GM12873 (cell line): ENCODE measurements at regions not wholly inside any gene's neighbourhood (a gene's known extent, or its start where the extent isn't known, plus 50 kb on each side); places are given as distances from the start of the nearest gene placed in this dataset.

ENCODE experiments used
- TF ChIP-seq, protein P1 (sequence below): IDR thresholded peaks from 2 replicates; pipeline ENCODE4 v1.5.1; 2012; ENCODE audit warnings: low read depth, mild to moderate bottlenecking, moderate library complexity, low read length, control low read depth; ENCODE audit not compliant: insufficient read depth; ENCODE audit errors: missing control alignments

DNA sequence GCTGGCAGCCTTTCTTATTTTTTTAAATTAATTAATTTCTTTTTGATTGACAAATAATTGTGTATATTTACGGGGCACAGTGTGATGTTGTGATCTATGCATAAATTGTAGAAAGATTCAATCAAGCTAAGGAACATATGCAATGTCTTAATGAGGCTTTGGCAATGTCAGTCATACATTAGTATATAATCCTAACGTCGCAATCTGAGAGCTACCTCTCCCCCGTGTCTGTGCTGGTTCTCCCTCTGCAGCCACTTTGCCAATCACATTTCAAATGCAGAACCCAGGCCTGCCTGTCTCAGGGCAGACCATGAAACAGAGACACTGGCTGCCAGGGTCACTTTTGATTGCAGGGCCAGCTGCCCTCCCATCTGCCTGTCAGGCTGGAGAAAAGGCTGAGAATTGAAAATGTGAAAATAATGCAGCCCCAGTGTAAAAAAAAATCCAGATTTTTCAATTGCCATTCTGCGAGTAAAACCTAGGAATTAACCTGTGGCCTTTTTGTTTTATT, 56.3 kb downstream of the SLC24A2 start:
- TF ChIP-seq, protein P1, sequence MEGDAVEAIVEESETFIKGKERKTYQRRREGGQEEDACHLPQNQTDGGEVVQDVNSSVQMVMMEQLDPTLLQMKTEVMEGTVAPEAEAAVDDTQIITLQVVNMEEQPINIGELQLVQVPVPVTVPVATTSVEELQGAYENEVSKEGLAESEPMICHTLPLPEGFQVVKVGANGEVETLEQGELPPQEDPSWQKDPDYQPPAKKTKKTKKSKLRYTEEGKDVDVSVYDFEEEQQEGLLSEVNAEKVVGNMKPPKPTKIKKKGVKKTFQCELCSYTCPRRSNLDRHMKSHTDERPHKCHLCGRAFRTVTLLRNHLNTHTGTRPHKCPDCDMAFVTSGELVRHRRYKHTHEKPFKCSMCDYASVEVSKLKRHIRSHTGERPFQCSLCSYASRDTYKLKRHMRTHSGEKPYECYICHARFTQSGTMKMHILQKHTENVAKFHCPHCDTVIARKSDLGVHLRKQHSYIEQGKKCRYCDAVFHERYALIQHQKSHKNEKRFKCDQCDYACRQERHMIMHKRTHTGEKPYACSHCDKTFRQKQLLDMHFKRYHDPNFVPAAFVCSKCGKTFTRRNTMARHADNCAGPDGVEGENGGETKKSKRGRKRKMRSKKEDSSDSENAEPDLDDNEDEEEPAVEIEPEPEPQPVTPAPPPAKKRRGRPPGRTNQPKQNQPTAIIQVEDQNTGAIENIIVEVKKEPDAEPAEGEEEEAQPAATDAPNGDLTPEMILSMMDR = no peak

DNA sequence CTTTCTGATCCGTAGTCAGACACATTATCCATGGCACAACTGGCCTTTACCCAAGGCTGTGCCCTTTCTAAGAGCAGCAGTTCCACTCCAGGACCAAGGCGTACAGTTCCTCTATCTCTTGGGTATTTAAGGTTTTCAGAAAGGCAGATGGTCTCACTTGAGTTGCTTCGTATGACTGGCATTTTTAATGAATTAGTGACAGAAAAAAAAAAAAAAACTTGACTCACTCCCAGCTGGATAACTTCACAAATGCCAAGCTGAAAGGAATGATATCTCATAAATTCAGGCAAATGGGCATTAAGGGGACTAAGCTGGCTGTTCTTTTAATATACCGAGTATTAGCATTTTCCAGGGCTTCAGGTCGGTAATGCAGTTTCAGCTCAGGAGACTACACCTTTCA, 60.7 kb downstream of the SLC24A2 start:
- TF ChIP-seq, protein P1 = no peak

DNA sequence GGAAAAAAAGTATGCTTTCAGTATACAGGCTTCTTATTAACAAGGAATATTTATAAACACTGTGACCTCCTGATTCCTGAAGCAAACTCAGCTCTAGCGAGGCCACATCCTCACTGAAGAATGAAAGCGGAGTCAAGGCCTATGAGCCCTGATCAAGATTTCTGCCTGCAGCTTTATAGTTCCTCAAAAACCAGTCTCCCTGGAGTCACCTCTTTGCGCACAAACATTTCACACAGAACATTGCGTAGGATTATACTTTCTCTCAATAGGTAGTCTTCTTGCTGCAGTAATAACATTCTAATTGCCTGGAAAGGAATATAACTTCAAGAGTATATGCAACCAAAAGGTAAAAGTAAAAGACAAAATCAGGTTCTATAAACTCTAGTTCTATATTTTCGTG, 62.9 kb downstream of the SLC24A2 start:
- TF ChIP-seq, protein P1 = no peak

DNA sequence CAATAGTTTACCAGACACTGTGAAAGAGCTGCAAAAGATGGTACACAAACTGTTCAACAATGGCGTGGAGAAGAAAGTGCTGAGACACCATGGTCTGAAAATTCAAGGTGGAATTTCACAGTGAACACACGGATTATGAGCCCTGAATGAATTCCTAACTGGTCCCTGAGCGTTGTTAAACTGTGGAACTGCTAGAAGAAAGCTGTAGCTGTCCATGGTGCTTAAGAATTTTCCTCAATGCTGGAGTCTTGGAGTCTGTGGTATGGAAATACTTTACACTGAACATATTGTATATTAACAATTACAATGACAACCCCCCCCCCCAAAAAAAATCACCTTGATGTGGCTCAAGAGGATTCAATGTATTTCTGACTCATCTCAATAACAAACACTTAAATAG, 68.5 kb downstream of the SLC24A2 start:
- TF ChIP-seq, protein P1 = no peak

DNA sequence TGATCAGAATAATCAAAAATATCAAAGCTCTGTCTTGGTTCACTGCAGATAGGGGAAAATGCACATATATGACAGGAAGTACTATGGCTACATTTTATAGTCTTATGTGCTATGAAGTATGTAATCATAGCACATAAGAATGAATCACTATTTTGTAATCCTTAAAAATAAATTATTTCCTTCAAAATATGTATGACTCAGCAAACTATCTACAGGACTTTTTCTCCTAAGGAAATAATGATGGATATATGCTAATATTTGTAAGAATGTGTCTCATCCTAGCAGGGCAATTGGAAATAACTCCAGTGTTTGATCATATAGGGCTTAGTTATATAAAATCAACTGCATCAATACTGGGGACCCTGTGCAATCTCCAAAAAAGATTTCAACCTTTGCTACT, 85.1 kb downstream of the SLC24A2 start:
- TF ChIP-seq, protein P1 = no peak

DNA sequence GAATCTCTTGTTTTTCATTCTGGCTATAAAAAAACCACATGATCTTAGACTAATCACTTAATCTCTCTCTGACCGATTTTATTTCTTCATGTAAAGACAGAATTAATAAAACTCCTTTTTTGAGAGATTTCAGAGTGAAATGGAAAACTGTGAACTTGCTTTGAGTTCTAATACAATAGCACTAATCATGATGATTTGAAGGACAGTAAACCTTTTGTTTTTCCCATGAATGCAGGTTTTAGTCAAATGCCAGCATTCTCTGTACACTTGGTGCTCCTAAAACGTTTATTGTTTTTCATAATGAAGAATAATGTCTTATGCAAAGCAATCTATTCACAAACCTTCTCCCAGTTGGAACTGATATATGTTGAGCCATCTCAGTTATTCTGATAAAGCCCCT, 86.8 kb downstream of the SLC24A2 start:
- TF ChIP-seq, protein P1 = no peak

DNA sequence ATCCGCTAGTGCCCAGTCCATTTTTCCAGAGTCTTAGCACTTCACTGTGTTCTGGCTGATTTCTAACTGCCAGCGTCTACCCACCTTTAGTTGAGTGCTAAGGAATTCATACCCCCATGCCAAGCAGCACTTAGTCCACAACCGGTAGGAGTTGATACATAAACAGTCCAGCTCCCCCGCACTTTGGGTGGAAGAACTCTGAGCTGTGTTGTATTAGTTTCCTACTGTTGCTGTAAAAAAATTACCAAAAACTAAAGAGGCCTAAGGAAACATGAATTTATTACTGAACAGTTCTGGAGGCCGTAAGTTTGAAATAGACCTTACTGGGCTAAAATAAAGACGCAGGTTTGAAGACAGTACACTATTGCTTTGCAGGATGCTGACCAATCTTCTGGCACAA, 87.6 kb downstream of the SLC24A2 start:
- TF ChIP-seq, protein P1 = no peak
